ENCODE measurements at regions not wholly inside any gene's neighbourhood (a gene's known extent, or its start where the extent isn't known, plus 50 kb on each side); places are given as distances from the start of the nearest gene placed in this dataset.

DNA sequence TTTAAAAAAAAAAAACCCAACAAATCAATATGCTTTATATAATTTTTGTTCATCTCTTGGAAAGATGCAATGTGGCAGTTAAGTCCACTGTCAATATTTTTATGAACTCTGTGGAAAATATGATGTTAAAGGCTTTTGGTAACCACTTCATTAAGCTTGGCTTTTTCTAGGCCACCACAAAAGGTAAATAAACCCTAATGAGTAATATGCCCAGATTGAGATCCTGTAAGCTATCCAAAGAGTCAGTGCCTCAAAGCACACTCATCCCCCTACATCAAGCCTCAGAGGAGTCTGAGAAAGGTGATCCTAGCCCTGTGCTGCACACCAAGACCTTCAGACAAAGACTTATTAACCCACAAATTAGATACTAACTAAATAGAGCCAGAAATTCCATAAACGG, 121.1 kb downstream of the CDC5L start:
- TF ChIP-seq POLR2A (IDR thresholded peaks at IDR 0.05), result no peak
- TF ChIP-seq, protein P1, sequence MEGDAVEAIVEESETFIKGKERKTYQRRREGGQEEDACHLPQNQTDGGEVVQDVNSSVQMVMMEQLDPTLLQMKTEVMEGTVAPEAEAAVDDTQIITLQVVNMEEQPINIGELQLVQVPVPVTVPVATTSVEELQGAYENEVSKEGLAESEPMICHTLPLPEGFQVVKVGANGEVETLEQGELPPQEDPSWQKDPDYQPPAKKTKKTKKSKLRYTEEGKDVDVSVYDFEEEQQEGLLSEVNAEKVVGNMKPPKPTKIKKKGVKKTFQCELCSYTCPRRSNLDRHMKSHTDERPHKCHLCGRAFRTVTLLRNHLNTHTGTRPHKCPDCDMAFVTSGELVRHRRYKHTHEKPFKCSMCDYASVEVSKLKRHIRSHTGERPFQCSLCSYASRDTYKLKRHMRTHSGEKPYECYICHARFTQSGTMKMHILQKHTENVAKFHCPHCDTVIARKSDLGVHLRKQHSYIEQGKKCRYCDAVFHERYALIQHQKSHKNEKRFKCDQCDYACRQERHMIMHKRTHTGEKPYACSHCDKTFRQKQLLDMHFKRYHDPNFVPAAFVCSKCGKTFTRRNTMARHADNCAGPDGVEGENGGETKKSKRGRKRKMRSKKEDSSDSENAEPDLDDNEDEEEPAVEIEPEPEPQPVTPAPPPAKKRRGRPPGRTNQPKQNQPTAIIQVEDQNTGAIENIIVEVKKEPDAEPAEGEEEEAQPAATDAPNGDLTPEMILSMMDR (IDR thresholded peaks at IDR 0.05), result no peak
